MV-4-11 (cell line): ENCODE measurements at regions not wholly inside any gene's neighbourhood (a gene's known extent, or its start where the extent isn't known, plus 50 kb on each side); places are given as distances from the start of the nearest gene placed in this dataset.
"Not testable (repeated sequence)": the region's sequence is repeated elsewhere in the genome, so short reads cannot be mapped to it uniquely, and the experiment has no call there.

Experiments used
- DNase-seq: peaks from one replicate; lab custom pipeline; 2025; lab: John Stamatoyannopoulos, UW

DNA sequence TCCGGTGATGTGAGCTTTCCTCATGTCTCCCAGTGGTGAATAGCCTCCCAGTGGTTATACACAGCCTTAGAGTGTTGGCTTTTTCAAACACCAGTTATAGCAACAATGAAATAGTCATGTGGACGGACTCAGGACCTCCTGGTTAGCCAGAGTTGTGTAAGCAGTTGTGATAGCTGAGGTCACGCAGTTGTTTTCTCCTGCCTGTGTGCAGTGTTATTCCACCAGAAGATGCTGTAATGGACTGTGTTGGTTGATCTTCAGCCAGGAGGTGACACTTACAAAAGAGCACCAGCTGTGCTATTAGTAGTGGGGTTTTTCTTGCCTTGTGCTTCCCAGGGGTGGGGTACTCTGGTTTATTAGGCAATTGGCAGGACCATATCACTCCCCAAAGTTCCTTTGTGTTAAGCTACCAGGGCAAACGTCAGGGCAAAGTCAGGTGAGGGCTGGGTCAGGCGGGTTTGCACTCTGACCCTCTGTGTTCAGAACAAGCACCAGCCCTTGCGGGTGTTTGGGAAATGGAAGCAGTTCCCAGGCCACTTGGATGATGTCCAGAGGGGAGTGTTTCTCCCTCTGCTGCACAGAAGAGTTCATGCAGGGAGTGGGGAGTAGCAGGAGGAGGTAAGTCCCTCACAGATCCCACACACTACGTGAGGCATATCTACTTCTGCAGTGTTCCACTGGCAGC is 252.6 kb downstream of the TMEM47 start:
- no peak for DNase-seq

DNA sequence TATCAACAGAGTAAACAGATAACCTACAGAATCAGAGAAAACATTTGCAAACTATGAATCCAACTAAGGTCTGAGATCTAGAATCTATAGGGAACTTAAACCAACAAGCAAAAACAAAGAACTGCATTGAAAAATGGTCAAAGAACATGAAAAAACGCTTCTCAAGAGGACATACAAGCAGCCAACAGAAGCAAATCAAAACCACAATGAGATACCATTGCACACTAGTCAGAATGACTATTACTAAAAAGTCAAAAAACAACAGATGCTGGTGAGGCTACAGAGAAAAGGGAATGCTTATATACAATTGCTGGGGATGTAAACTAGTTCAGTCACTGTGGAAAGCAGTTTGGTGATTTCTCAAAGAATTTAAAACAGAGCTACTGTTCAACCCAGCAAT is 255.7 kb downstream of the TMEM47 start:
- no peak for DNase-seq

DNA sequence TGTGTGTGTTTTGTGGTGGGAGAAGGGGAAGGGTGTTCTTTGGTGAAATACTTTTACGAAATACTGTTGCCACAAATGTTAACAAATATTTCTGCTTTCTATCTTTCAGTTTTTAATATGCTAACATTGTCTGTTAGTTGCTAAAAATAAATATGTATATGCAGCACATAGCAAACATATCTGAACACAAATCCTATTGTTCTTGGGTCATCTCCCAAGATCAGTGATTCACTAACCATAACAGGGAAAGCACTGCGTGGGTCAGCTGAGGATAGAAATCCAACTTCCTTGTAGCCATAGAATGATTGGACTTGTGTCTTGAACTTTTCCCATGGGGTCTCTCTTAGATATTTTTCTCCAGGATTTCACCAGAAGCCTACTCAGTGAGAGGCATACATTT is 250.3 kb upstream of the FAM47A start:
- peak; percentile 16 for DNase-seq

DNA sequence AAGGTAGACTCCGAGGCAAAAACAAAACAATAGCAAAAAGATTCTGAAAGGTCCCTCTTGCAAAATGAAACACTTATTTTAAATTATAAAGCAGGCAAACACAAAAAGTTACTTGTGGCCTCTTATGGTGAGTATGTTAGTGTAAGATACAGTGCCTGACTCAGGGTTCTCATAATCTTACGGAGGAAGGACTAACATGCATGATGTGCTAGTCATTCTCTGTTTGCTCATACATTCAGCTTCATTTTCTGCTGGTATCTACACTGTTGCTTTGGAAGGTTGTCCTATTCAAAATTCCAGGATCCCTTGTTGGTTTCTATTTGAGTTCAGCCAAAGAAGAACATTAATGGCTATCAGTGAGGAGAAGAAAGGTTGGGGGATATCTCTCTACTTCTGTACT is 249.1 kb upstream of the FAM47A start:
- no peak for DNase-seq

DNA sequence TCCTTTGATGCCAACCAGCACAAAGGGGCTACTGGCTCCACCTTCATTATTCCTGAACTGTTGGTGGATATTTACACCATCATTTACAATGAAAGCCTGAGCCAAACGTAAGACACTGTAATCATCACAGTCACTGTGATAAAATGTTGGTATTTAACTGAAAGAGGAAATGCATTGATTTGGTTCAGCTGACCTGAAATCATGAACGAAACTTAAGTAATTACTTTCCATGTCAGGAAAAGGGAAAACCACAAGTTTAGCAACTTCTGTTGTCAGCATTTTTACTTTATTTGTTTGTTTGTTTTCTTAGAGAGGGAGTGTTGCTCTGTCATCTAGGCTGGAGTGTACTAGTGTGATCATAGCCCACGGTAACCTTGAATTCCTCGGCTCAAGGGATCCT is 247.8 kb upstream of the FAM47A start:
- no peak for DNase-seq

DNA sequence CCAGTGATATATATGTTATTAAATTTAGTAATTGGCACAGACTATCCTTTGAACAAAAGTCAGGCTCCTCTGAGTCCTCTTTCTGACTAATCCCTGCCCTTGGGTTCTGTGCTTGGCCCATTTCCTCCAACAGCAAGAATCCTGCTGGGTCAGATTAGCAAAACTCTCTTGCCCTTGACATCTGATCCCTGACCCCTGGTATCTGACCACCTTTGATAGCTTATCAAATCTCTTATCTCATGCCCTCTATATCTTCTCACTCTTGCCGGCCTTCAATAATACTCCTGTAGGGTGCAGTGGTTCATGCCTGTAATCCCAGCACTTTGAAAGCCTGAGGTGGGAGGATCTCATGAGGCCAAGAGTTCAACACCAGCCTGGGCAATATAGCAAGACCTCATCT is 245.5 kb upstream of the FAM47A start:
- DNase-seq: no peak

DNA sequence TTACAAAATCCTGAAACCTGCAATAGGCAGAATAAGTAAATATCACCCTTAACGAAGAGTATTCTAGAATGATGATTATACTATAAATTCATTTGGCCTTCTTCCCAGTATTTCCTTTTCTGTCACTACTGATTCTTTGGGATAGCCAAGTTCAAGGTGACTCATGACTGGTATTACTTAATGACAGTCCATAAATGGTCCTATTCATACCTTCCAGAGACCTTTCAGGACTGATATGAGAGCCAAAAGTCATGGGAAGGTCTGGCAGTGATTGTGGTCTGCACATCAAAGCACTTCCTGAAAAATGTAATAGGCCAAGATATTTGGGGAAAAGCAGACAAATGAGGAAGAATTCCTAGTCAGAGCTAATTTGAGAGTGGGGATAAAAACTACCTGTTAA is 239.6 kb upstream of the FAM47A start:
- DNase-seq: no peak

DNA sequence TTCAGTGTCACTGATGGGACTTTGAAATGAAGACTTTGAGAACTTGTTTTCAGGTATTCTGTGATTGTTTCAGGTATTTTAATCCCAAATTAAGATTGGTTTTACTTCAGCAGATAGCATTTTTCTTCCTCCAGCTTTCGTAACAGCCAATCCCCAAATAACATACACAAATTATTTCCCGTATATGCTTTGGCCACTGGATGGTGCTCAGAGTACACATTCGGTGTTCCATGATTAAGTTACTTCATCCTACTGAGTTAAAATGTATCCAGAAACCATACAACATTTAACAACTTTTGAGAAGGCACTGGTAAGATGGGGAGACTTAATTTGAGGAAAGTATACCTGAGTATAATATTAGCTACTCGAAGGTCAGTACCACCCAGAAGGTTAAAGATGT is 233.4 kb upstream of the FAM47A start:
- DNase-seq: peak; percentile 2

DNA sequence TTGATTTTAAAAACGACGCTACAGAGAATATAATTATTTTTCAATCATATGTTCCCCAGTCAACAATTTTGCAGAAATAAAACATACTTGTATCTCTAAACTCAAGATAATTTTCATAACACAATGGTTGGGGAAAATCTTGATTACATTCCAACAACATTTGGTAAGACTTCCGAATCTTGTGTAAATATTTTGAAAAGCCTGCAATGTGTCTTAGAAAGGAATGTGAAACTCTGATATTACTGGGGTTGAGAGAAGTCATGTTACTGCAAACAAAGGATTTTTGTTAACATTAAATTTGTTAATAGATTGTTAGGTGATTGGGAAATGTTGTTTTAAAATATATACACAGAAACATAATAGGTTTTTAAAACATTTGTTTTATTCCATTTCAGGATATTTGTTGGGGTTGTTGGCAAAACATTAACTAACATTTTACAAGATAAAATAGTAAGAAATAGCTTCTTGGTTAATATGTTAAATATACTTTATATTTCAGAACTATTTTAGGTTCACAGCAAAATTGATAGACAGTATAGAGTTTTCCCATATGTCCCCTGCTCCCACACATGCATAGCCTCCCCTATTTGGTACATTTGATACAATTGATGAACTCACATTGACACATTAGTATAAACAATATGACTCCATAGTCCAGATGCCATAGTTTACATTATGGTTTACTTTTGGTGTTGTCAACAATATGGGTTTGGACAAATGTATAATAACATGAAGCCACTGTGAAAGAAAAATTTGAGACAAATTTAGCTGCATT is 218.6 kb upstream of the FAM47A start:
- DNase-seq: no peak

DNA sequence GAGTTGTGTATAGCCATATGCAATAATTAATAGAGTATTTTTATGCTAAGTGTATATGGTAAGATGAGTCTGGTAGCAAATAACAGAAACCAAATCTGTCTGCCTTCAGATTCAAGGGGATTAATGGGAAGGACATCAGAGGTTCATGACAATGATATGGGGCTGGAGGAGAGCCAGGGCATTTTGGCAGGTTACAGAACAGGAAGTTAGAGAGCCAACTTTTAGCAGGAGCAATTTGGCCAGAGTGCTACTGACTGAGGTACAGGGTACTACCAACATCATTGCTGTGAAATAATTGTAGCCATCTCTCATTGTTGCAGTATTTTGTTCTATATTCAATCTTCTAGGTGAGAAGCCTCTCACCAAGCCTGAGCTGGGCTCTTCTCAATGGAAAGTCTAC is 210.9 kb upstream of the FAM47A start:
- DNase-seq: no peak

DNA sequence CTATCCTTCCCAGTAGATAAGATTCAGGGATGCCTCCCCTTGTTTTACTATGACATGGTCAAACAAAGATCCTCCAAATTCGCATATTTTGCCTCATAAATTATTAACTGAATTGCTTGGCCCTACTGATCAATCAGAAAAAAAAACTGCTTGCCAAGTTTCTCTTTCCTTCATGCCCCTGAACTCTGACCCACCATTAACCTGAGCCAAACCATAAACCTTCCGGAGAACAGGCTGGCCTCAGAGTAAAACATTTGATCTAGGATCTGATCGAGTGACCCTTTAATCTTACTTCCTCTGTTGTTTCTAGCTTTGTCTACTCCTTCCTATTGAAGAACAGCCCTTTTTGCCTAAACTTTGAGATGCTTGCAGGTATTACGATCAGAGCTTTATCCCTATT is 209.7 kb upstream of the FAM47A start:
- DNase-seq: no peak

DNA sequence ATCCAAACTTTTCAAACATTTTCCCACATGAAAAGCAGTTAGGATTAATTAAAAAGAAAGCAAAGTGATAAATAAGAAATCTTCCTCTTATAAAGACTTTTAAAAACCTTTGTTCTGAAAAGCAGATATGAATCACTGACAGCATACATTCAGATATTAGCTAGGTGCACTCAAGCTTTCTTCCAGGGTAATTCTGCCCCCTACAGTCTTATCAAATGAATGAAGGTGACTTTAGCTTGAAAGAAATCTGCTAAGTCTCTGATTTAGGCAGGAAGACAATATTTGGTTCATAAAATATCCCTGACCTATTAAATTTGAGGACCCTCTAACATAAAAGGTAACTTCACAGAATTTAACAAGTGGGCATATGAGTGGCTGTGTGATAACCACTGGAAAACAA is 209.1 kb upstream of the FAM47A start:
- no peak for DNase-seq

DNA sequence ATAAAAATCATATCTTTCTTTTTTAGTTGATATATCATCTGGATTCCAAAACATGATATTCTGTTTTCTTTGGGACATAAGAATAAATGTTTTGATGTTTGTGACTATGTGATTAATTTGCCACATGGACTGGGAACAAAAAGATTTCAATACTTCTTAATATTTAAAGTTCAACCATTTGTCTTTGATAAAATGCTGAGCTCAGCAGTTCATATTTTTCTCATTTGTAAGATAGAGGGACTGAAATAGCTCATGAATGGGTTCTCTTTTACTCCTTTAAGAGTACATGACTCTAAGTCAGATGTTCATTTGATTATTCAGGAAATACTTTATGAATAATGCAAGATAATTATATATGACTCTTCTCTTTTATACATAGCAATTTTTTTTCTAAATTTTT is 205.9 kb upstream of the FAM47A start:
- DNase-seq: no peak

DNA sequence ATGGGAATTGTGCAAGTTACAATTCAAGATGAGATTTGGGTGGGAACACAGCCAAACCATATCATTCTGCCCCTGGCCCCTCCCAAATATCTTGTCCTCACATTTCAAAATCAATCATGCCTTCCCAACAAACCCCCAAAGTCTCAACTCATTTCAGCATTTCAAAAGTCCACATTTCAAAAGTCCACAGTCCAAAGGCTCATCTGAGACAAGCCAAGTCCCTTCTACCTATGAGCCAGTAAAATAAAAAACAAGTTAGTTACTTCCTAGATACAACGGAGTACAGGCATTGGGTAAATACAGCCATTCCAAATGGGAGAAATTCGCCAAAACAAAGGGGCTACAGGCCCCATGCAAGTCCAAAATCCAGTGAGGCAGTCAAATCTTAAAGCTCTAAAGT is 203.3 kb upstream of the FAM47A start:
- not testable (repeated sequence) for DNase-seq

DNA sequence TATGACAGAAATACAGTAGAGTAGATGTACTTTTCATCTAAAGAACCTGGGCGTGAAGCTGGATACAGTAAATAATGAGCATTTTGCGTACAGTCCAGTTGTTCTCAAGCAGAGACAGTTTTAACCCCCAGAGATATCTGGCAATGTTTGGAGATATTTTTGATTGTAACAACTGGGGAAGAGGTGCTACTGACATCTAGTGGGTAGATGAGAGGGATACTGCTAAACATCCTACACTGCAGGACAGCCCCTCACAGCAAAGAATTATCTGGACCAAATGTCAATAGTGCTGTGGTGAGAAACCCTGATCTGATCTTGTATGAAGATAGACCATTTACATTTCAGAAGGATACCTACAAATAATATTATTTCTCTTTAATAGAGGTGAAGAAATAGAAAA is 200.2 kb upstream of the FAM47A start:
- DNase-seq: no peak

DNA sequence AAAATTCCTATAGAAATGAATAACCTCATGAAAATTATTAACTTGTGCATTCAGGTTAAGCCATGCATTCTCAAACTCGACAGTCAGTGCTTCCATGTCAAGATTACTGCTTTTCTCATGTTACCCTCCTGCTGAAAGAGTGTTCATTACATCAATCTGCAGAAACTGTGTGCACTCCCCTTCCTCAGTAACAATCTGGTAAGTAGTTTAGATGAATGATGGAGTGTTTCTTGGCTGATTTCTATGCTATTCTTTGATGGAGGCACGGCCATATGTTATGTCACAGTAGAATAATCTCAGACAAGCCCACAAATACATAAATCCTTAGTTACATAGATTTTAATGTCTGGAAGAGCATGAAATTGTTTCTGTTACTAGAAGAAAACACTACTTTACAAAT is 193.3 kb upstream of the FAM47A start:
- no peak for DNase-seq

DNA sequence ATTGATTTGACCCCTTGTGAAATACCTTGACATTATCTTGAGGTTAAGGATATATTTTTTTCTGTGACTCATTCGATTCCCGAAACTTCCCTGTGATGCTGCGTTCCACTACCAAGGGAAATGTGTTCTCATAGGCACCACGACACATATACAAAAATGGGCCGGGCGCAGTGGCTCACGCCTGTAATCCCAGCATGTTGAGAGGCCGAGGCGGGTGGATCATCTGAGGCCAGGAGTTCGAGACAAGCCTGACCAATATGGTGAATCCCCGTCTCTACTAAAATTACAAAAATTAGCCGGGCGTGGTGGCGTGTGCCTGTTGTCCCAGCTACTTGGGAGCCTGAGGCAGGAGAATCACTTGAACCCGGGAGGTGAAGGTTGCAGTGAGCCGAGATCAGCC is 188.3 kb upstream of the FAM47A start:
- DNase-seq: not testable (repeated sequence)

DNA sequence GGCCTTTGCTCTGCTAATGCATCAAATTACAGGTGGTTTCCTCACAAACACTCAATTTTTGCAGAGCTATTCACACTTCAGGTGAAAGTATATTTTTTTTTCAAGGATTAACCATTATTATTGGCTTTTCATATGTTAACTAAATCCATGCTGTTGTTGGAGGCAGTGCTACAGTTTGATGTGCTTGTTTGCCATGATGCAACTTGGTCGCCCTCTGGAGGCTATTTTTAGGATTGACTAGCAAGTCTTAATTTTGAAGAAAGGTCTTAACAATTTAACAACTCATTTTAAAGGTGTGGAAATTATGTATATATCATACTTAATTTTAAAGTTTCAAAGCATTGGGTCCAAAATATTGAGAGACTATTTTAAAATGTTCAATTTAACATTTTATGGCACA is 168.8 kb upstream of the FAM47A start:
- DNase-seq: peak; percentile 8

DNA sequence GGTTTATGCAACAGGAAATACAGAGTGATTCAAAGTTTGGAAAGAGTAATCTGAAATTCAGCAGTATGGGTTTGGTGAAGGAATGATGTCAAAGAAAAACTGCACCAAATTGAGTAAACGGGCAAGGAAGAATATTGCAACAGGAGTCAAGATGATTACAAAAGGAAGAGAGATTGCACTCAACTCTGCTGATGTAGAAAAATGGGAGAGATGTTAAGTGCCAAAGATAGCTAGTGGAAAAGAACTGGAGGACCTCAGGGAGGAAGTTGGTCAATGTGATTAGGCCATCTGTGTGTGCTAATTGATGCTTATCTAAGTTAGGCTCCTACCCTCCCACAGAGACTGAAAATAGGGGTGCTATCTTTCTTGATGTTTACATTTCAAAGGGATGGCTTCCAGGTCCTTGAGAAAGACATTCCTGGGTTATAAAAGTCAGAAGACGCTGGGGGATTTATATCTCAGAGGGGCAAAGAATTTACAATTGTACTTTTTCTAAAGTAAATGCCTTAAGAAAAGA is 167.4 kb upstream of the FAM47A start:
- DNase-seq: peak; percentile 1

DNA sequence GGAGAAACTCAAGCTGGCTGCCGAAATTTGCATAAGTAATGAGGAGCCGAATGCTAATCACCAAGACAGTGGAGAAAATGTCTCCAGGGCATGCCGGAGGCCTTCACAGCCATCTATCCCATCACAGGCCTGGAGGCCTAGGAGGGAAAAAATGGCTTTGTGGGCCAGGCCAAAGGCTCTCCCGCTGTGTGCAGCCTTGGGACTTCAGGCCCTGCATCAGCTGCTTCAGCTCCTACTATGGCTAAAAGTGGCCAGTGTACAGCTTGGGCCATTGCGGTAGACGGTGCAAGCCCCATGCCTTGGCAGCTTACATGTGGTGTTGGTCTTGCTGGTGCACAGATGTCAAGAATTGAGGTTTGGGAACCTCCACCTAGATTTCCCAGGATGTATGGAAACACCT is 162.6 kb upstream of the FAM47A start:
- no peak for DNase-seq

DNA sequence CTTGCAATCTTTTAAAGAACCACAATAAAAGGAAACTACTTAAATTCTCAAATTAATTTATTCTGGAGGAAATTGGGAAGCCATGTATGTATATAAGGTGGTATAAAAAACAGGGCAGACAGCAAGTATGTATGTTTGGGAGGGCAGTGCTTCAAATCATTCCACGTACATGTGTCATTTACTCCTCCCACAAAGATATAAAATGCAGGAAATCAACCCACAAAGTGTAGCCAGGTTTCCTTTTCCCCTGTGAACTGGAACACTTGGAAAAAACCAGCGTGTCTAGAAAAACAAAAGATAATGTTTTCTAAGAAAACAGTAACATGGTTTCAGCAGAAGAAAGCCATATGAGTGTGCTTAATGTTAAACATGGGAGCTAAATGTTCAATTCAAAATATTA is 156.7 kb upstream of the FAM47A start:
- DNase-seq: no peak

DNA sequence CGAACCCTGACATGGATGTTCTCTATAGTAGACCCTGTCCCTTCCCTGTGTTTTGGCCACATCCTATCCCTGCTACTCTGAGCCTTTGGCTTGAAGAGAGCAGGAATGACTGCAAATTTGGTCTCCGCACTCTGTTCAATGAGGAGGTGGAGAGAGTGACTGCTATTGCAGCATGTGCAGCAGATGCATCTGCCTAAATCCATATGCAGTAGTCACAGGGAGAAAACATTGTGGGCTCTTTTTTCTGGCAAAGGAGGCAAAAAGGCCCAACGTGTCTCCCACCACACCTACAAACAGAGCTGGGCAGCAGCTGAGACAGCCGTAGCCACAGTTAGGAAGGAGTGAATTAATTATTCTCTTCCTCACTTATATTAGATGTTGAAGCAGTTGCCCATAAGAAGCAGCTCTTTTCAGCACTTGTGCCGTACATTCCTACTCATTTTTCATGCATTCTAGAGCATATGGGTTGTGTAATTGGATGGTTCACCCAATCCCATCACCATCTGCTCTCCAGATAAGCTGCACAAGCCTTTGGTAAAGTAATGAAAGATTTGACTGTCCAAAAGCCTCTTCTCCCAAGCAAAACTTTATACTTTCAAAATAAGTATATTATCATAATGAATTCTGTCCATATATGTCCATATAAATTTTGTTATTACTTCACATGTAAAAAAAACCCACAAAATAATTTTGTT is 147.9 kb upstream of the FAM47A start:
- no peak for DNase-seq

DNA sequence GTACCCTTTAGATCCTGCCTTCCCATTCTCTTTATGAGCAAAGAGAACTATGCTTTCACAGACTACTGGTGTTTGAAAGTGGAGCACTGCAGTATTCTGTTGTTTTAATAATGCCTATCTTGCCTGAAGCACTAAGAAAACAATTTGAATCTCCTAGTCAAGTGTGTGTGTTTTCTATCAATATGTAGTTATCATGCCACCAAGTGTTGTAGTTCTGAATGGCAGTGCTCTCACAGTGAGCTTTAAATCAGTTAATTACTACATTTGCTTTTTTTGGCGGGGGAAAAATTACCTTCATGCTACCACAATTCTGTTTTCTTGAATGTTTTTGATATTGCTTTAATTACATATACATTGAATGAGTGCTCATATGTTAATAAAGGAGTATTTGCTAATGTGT is 143.6 kb upstream of the FAM47A start:
- DNase-seq: no peak
